ENCODE measurements at regions not wholly inside any gene's neighbourhood (a gene's known extent, or its start where the extent isn't known, plus 50 kb on each side); places are given as distances from the start of the nearest gene placed in this dataset.
"Not testable (repeated sequence)": the region's sequence is repeated elsewhere in the genome, so short reads cannot be mapped to it uniquely, and the experiment has no call there.

DNA sequence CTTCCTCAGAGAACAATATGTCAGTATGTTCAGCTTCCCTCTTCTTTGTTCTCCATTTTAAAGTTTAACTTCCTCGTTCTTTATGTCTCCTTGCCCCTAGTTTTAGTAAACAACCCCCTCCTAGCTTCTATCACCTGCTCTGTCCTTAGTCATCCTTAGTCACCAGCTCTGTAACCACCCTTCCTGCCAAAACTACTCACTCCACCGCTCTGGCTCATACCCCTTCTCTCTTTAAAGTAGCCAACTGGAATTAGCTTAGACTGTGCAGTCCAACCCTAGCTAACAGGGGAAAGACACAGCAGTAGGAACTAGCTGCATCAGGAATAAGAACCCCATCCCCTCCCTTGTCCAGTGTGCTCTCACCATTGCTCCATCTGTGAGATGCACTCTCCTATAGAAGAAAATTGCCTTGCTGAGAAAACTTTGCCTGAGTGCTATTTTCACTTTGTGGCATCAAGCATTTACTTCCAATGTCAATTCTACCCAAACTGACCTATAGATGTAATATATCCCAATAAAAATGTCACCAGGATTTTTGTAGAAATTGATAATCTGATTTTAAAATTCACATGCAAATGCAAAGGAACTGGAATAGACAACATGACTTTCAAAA lies 603.2 kb downstream of the C12orf50 start:
- no peak overlapping the region for H3K4me2 ChIP-seq (ENCODE audit: low read length)
- no peaks in the 10 kb centered on the region for H3K9me3 ChIP-seq (ENCODE audit: control insufficient read depth, insufficient read depth, low read length)
- no peaks in the 10 kb centered on the region for H3K79me2 ChIP-seq (ENCODE audit: control insufficient read depth, low read length)
- no peak overlapping the region for H3K4me3 ChIP-seq (ENCODE audit: low read length)
- no peaks in the 10 kb centered on the region for H3K9me2 ChIP-seq (replicated peaks; ENCODE audit: control insufficient read depth, low read length)
- TF ChIP-seq EZH2phosphoT487 (IDR thresholded peaks at IDR 0.05; ENCODE audit: borderline replicate concordance, low read length), result no peak
- TF ChIP-seq, protein P1, sequence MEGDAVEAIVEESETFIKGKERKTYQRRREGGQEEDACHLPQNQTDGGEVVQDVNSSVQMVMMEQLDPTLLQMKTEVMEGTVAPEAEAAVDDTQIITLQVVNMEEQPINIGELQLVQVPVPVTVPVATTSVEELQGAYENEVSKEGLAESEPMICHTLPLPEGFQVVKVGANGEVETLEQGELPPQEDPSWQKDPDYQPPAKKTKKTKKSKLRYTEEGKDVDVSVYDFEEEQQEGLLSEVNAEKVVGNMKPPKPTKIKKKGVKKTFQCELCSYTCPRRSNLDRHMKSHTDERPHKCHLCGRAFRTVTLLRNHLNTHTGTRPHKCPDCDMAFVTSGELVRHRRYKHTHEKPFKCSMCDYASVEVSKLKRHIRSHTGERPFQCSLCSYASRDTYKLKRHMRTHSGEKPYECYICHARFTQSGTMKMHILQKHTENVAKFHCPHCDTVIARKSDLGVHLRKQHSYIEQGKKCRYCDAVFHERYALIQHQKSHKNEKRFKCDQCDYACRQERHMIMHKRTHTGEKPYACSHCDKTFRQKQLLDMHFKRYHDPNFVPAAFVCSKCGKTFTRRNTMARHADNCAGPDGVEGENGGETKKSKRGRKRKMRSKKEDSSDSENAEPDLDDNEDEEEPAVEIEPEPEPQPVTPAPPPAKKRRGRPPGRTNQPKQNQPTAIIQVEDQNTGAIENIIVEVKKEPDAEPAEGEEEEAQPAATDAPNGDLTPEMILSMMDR (IDR thresholded peaks at IDR 0.05; ENCODE audit: low read depth, low read length, poor library complexity, severe bottlenecking), result no peak
- H4K20me1 ChIP-seq (ENCODE audit: control insufficient read depth, insufficient read depth, low read depth, low read length), result no peaks in the 10 kb centered on the region
- no peaks in the 10 kb centered on the region for H3F3A ChIP-seq (ENCODE audit: control insufficient read depth, insufficient read depth)
- no peaks in the 10 kb centered on the region for H3K4me1 ChIP-seq (ENCODE audit: control insufficient read depth, low read length)
- H3K27me3 ChIP-seq (ENCODE audit: control insufficient read depth, low read length), result no peaks in the 10 kb centered on the region
- no peak overlapping the region for H3K27ac ChIP-seq (ENCODE audit: low read depth, low read length)
- no peaks in the 10 kb centered on the region for H3K36me3 ChIP-seq (ENCODE audit: control insufficient read depth, low read length)

DNA sequence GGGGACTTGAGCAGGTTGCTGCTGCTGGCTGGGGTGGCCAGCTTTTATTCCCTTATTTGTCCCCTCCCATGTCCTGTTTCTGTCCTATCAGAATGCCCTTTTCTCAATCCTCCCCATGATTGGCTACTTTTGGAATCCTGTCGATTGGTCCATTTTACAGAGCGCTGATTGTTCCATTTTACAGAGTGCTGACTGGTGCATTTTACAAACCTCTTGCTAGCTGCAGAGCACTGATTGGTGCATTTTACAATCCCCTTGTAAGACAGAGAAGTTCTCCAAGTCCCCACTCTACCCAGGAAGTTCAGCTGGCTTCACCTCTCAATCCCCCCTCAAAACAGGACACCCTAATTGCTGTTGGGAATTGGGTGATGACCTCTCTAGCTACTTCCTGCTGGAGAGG lies 608.0 kb downstream of the C12orf50 start:
- H4K20me1 ChIP-seq (ENCODE audit: control insufficient read depth, insufficient read depth, low read depth, low read length); H3K36me3 ChIP-seq (ENCODE audit: control insufficient read depth, low read length): not testable (repeated sequence)

DNA sequence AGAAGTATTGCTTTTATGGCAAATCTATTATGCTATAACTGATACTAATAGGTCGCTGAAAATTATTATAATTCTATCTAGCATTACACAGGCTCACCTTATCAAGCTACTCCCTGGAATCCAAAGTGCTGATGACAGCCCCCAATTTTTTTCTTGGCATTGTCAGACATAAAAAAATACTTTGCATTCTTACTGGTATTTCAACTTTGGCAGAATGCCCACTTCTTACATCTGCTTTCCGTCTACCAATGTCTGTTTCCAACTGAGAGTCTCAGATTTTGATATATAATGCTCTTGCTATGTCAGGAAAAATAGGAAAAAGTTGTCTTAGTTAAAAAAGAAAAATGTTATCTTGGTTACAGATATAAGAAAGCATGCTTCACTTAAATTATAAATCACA lies 615.4 kb downstream of the C12orf50 start:
- H3K4me2 ChIP-seq (ENCODE audit: low read length), result no peak overlapping the region
- TF ChIP-seq, protein P1 (IDR thresholded peaks at IDR 0.05; ENCODE audit: low read depth, low read length, poor library complexity, severe bottlenecking), result no peak
- TF ChIP-seq EZH2phosphoT487 (IDR thresholded peaks at IDR 0.05; ENCODE audit: borderline replicate concordance, low read length), result no peak
- no peaks in the 10 kb centered on the region for H4K20me1 ChIP-seq (ENCODE audit: control insufficient read depth, insufficient read depth, low read depth, low read length)
- H3K79me2 ChIP-seq (ENCODE audit: control insufficient read depth, low read length), result no peaks in the 10 kb centered on the region
- H3K9me2 ChIP-seq (replicated peaks; ENCODE audit: control insufficient read depth, low read length), result no peaks in the 10 kb centered on the region
- H3K9me3 ChIP-seq (ENCODE audit: control insufficient read depth, insufficient read depth, low read length), result no peaks in the 10 kb centered on the region
- H3K4me3 ChIP-seq (ENCODE audit: low read length), result no peak overlapping the region
- H3F3A ChIP-seq (ENCODE audit: control insufficient read depth, insufficient read depth), result no peaks in the 10 kb centered on the region
- no peaks in the 10 kb centered on the region for H3K4me1 ChIP-seq (ENCODE audit: control insufficient read depth, low read length)
- no peaks in the 10 kb centered on the region for H3K27me3 ChIP-seq (ENCODE audit: control insufficient read depth, low read length)
- no peaks in the 10 kb centered on the region for H3K36me3 ChIP-seq (ENCODE audit: control insufficient read depth, low read length)
- no peak overlapping the region for H3K27ac ChIP-seq (ENCODE audit: low read depth, low read length)

More for the DNA sequence above, 608.0 kb downstream of the C12orf50 start:
- not testable (repeated sequence) for H3K79me2 ChIP-seq (ENCODE audit: control insufficient read depth, low read length); H3K9me3 ChIP-seq (ENCODE audit: control insufficient read depth, insufficient read depth, low read length); H3K4me2 ChIP-seq (ENCODE audit: low read length); H3F3A ChIP-seq (ENCODE audit: control insufficient read depth, insufficient read depth); H3K27me3 ChIP-seq (ENCODE audit: control insufficient read depth, low read length); H3K4me1 ChIP-seq (ENCODE audit: control insufficient read depth, low read length); H3K9me2 ChIP-seq (replicated peaks; ENCODE audit: control insufficient read depth, low read length); H3K4me3 ChIP-seq (ENCODE audit: low read length); H3K27ac ChIP-seq (ENCODE audit: low read depth, low read length)

DNA sequence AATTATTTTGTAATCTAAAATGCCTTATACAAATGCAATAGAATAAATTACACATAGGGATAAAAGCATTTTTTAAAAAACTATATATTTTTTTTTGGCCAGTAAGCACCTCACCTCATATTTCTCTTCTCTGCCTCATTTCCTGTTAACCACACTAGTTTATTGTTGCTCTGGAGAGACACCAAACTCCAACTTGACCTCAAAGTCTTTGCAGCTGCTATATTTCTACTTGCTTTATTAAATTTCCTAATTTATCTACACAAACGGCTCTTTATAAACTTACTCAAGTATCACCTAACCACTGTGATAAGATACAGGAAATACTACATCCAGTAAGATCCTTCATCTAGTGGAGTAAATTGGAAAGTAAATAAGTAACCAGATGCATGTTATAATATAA lies 622.3 kb downstream of the C12orf50 start:
- Histone ChIP-seq H3K4me1 (ENCODE audit: control insufficient read depth, low read length) (no peaks in the 10 kb centered on the region), H4K20me1 (ENCODE audit: control insufficient read depth, insufficient read depth, low read depth, low read length) (no peaks in the 10 kb centered on the region), H3F3A (ENCODE audit: control insufficient read depth, insufficient read depth) (no peaks in the 10 kb centered on the region), H3K9me3 (ENCODE audit: control insufficient read depth, insufficient read depth, low read length) (no peaks in the 10 kb centered on the region), H3K27me3 (ENCODE audit: control insufficient read depth, low read length) (no peaks in the 10 kb centered on the region), H3K36me3 (ENCODE audit: control insufficient read depth, low read length) (no peaks in the 10 kb centered on the region), H3K79me2 (ENCODE audit: control insufficient read depth, low read length) (no peaks in the 10 kb centered on the region), H3K27ac (ENCODE audit: low read depth, low read length) (no peak overlapping the region), H3K9me2 (replicated peaks; ENCODE audit: control insufficient read depth, low read length) (no peaks in the 10 kb centered on the region), H3K4me3 (ENCODE audit: low read length) (no peak overlapping the region), H3K4me2 (ENCODE audit: low read length) (no peak overlapping the region)
- TF ChIP-seq EZH2phosphoT487 (IDR thresholded peaks at IDR 0.05; ENCODE audit: borderline replicate concordance, low read length), result no peak
- TF ChIP-seq, protein P1 (IDR thresholded peaks at IDR 0.05; ENCODE audit: low read depth, low read length, poor library complexity, severe bottlenecking), result no peak

All from DOHH2 (cell line).